RPMI7951 (cell line): ENCODE measurements at regions not wholly inside any gene's neighbourhood (a gene's known extent, or its start where the extent isn't known, plus 50 kb on each side); places are given as distances from the start of the nearest gene placed in this dataset.
"Not testable (repeated sequence)": the region's sequence is repeated elsewhere in the genome, so short reads cannot be mapped to it uniquely, and the experiment has no call there.

Experiments
- DNase-seq: peaks from one replicate; pipeline ENCODE4 v3.0.0-alpha.2; 2012; ENCODE audit warnings: low read depth

- no peak for DNase-seq
Observed at GRCh38 chr13:78867655-78868054, 208.7 kb upstream of the OBI1 start.

DNA sequence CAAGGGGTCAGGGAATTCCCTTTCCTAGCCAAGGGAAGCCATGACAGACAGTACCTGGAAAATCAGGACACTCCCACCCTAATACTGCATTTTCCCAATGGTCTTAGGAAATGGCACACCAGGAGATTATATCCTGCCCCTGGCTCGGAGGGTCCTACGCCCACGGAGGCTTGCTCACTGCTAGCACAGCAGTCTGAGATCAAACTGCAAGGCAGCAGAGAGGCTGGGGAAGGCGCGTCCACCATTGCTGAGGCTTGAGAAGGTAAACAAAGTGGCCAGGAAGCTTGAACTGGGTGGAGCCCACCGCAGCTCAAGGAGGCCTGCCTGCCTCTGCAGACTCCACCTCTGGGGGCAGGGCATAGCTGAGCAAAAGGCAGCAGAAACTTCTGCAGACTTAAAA, 207.1 kb upstream of the OBI1 start:
- not testable (repeated sequence) for DNase-seq

DNA sequence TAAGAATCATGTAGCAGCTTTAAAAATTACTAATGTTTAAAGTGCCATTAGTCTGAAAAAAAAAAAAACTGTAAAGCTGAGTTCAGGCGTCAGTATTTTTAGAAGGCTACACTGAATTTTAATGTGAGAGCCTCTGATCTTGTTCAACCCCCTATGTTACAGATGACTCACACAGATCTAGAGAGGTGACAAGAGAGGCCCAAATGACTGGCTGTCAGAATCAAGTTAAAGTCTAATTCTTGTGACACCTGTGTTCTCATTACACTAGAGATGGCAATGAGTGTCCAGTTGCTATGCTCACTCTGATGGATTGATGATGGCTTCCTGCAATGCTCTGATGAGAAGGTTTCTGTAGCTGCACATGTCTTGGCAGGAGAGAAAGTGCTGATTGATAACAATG, 203.5 kb upstream of the OBI1 start:
- no peak for DNase-seq

GRCh38 chr13:78852709-78853108, 193.8 kb upstream of the OBI1 start:
- no peak for DNase-seq

- no peak for DNase-seq
Observed at GRCh38 chr13:78845656-78846365, 186.9 kb upstream of the OBI1 start.

DNA sequence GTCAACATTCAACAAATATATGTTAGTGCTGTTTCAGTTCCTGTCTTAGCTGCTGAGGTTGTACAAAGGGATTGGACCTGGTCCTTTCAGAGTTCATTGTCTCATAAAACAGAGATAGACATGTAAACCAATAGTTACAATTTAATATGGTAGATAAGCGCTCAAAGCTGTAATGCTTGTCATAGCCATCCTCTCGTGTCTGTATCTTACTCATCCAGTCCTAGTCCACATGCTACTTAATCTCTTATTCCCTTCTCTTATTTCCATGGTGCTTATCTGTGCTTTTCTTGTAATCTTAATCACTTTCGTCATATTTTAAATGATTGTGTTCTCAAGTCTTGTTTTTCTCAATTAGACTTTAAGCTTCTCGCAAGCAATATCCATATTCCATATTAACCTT, 185.2 kb upstream of the OBI1 start:
- DNase-seq, result no peak

DNA sequence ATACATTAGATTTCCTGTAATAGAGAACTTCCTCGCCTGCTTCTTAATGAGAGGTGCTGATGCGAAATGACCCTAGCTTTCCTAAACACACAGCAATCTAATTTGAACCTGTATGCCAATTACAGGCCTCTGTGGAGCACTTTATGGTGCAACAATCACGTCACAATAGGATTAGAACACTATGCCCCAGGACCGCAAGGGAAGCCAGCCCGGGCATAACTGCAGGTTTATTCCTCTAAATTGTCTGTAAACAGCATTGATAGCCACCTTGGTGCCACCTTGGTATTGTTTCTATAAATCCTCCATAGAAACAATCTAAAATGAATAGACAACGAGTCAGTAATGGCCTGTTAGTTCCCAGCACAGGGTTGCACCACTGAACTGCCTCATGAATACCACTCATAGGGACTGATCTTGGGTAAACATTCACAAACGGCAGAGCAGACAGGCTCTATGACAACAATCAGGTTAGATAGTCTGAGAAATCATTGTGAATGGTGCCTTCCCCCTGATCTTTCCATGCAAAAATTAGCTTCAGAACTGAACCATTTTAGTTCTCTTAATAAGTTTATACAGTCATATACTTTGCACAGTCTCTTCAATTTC, 182.5 kb upstream of the OBI1 start:
- no peak for DNase-seq

- DNase-seq, result no peak
Observed at GRCh38 chr13:78836238-78836784, 177.4 kb upstream of the OBI1 start.

- no peak for DNase-seq
Observed at GRCh38 chr13:78832461-78832860, 173.5 kb upstream of the OBI1 start.

DNA sequence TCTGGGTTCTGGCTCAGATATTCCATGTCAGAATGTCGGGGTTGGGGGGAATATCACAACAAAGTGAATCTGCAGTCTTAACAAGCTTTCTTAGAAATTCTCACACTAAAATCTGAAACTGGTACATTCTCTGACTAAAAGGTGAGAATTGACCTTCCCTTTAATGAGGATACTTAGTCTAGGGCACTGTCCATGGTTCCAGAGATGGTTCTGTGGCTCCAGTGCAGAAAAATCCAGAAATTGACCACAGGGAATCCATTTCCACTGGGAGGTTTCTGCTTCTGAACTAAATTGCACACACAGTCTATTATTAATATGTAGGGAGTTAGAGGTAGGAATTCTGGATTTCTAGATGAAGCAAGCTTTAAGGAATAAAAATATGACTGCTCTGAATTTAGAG, 171.6 kb upstream of the OBI1 start:
- DNase-seq, result no peak

GRCh38 chr13:78829821-78830220, 170.9 kb upstream of the OBI1 start:
- DNase-seq, result no peak

- no peak for DNase-seq
Observed at GRCh38 chr13:78827471-78827870, 168.5 kb upstream of the OBI1 start.

DNA sequence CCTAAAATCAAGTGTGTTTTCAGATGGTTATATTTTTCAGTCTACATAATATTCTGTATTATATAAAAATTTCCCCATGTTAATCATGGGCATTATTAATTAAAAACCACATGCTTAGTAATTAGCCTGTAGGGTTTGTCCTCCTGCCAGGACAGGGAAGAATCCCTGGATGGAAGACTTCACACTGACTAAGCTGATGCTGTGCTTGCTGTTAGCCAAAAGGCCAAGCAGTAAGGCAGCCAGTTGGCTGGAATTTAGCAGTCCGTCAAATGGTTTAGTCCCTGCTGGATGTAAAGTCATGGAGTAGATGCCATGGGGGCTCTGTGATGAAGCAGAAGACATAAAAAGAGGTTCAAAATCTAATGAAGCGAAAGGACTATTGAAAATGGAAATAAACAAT, 168.0 kb upstream of the OBI1 start:
- no peak for DNase-seq

DNA sequence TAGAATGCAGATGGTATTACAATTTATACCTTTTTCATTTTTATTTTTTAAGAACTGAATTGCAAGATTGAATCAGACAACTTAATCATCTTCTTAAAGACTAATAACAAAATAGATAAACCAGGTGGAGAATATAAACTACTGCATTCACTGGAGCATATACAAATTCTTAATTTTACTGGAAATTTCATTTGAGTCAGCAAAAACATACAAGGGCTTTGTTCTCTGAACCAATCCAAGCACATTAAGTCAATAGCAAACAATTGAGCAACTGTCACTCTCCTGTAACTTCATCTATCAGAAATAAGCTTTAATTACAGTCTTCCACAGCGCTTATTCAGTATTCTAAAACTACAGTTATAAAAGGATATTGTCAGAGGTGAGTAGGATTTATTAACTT, 167.4 kb upstream of the OBI1 start:
- DNase-seq, result no peak

- no peak for DNase-seq
Observed at GRCh38 chr13:78820541-78820940, 161.6 kb upstream of the OBI1 start.

DNA sequence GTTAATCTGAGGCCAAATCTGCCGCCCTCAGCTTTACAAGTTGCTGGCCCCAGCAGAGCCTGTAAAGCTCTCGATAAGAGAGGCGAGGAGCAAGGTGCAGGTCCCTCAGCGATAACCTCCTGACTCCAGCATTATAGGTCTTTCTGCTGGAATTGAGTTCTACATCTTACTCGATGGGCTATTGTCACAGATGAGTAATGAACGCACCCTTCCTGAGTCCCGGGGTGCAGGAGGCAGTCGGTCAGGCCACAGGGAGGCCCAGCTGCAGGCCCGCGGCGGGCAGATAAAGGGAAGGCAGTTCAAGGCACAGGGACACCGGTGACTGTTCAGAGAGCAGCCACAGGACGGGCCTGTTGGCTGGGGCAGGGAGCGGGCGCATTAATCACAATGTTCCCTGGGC, 157.6 kb upstream of the OBI1 start:
- no peak for DNase-seq

GRCh38 chr13:78816154-78816553, 157.2 kb upstream of the OBI1 start:
- DNase-seq, result no peak

DNA sequence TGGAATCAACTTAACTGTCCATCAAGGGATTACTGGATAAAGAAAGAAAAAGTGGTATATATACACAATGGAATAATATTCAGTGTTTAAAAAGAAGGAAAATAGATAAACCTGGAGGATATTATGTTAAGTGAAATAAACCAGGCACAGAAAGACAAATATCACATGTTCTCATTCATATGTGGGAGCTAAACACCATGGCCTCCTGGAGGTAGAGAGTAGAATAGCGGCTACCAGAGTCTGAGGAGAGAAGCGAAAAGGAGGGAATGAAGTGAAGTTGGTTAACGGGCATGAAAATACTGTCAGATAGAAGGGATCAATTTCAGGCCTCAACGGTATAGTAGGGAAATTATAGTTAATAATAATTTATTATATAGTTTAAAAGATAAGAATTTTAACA, 147.5 kb upstream of the OBI1 start:
- no peak for DNase-seq

- no peak for DNase-seq
Observed at GRCh38 chr13:78802912-78803311, 144.0 kb upstream of the OBI1 start.

- no peak for DNase-seq
Observed at GRCh38 chr13:78787190-78787589, 128.2 kb upstream of the OBI1 start.

GRCh38 chr13:78786459-78786858, 127.5 kb upstream of the OBI1 start:
- no peak for DNase-seq

- DNase-seq, result no peak
Observed at GRCh38 chr13:78785764-78786163, 126.8 kb upstream of the OBI1 start.

GRCh38 chr13:78784014-78784750, 125.2 kb upstream of the OBI1 start:
- DNase-seq, result no peak
